WTC11 (cell line): ENCODE measurements at regions not wholly inside any gene's neighbourhood (a gene's known extent, or its start where the extent isn't known, plus 50 kb on each side); places are given as distances from the start of the nearest gene placed in this dataset.

Source experiments
- ATAC-seq: fragments of 200-7000 bp; cut with Tn5 transposase; 2 replicates; pipeline ENCODE4 v1.10.0; 2021; ENCODE audit warnings: mild to moderate bottlenecking, moderate library complexity
- CTCF ChIA-PET: fragments of 300-600 bp; sonication (Branson Sonifier 250); formaldehyde crosslinking; loops from one replicate; lab custom pipeline; 2021; ENCODE audit warnings: antibody characterized with exemption; lab: Charles Lee
- POLR2A ChIA-PET: fragments of 350-600 bp; sonication (Branson Sonifier 250); formaldehyde crosslinking; loops from one replicate; lab custom pipeline; 2021; ENCODE audit warnings: antibody characterized with exemption; lab: Charles Lee
- DNase-seq: peaks from one replicate; pipeline ENCODE4 v3.0.0; 2021; ENCODE audit warnings: low spot score
- H3K27ac Mint-ChIP-seq: 2 replicates; pipeline ENCODE4 v1.8.0; 2021; ENCODE audit warnings: mixed read lengths
- H3K27me3 Mint-ChIP-seq: 2 replicates; pipeline ENCODE4 v1.8.0; 2021; ENCODE audit warnings: low read depth, mild to moderate bottlenecking, moderate library complexity, mixed read lengths
- H3K36me3 Mint-ChIP-seq: 2 replicates; pipeline ENCODE4 v1.8.0; 2021; ENCODE audit warnings: mixed read lengths
- H3K4me1 Mint-ChIP-seq: 2 replicates; pipeline ENCODE4 v1.8.0; 2022; ENCODE audit warnings: mixed read lengths
- H3K4me3 Mint-ChIP-seq: 2 replicates; pipeline ENCODE4 v1.8.0; 2021; ENCODE audit warnings: mild to moderate bottlenecking, moderate library complexity, mixed read lengths
- H3K9me3 Mint-ChIP-seq: 2 replicates; pipeline ENCODE4 v1.8.0; 2021; ENCODE audit warnings: mixed read lengths
- AR ChIP-seq: fragments of 250-450 bp; sonication (Bioruptor Pico); IDR thresholded peaks from 2 replicates; pipeline ENCODE4 v1.9.0; 2021; ENCODE audit warnings: mild to moderate bottlenecking
- CBFB ChIP-seq: sonication (generic); formaldehyde crosslinking; IDR thresholded peaks from 2 replicates; pipeline ENCODE4 v1.8.1; 2022; ENCODE audit warnings: mild to moderate bottlenecking, low read depth, missing genetic modification reagents
- CTCF ChIP-seq: fragments of 200-600 bp; IDR thresholded peaks from 2 replicates; pipeline ENCODE4 v1.8.0; 2022; ENCODE audit warnings: antibody characterized with exemption
- MYBL2 ChIP-seq: sonication (generic); formaldehyde crosslinking; IDR thresholded peaks from 2 replicates; pipeline ENCODE4 v1.8.1; 2023; ENCODE audit warnings: mild to moderate bottlenecking, moderate library complexity, missing genetic modification reagents
- NR3C1 ChIP-seq: sonication (generic); formaldehyde crosslinking; conservative IDR thresholded peaks from 2 replicates; pipeline ENCODE4 v1.8.1; 2023; ENCODE audit warnings: low read depth, mild to moderate bottlenecking, missing genetic modification reagents
- TCF7 ChIP-seq: sonication (generic); formaldehyde crosslinking; IDR thresholded peaks from 2 replicates; pipeline ENCODE4 v1.8.0; 2022; ENCODE audit warnings: mild to moderate bottlenecking, low read depth, missing genetic modification reagents, moderate library complexity
- ZBTB21 ChIP-seq: sonication (generic); formaldehyde crosslinking; IDR thresholded peaks from 2 replicates; pipeline ENCODE4 v1.8.1; 2023; ENCODE audit warnings: mild to moderate bottlenecking, missing genetic modification reagents, borderline replicate concordance
- ZNF423 ChIP-seq: fragments of 250-450 bp; sonication (Bioruptor Pico); IDR thresholded peaks from 2 replicates; pipeline ENCODE4 v2.1.2; 2022; ENCODE audit warnings: mild to moderate bottlenecking, moderate library complexity
- ZNF512 ChIP-seq: sonication (generic); formaldehyde crosslinking; IDR thresholded peaks from 2 replicates; pipeline ENCODE4 v1.8.1; 2022; ENCODE audit warnings: missing genetic modification reagents, borderline replicate concordance
- TF ChIP-seq, protein P1 (sequence below): sonication (generic); formaldehyde crosslinking; IDR thresholded peaks from 2 replicates; pipeline ENCODE4 v1.8.1; 2023; ENCODE audit warnings: mild to moderate bottlenecking, missing genetic modification reagents, borderline replicate concordance
- TF ChIP-seq, protein P2 (sequence below): sonication (generic); formaldehyde crosslinking; IDR thresholded peaks from 2 replicates; pipeline ENCODE4 v1.8.0; 2023; ENCODE audit warnings: mild to moderate bottlenecking, missing genetic modification reagents
- TF ChIP-seq, protein P3 (sequence below): sonication (generic); formaldehyde crosslinking; IDR thresholded peaks from 2 replicates; pipeline ENCODE4 v1.8.1; 2022; ENCODE audit warnings: mild to moderate bottlenecking, moderate library complexity, missing genetic modification reagents

- Mint-ChIP-seq H3K4me1 (peaks cover 13% of the 10 kb centered on the region), H3K4me3 (no peak overlapping the region), H3K27ac (no peak overlapping the region), H3K27me3 (no peaks in the 10 kb centered on the region), H3K9me3 (peaks cover 4% of the 10 kb centered on the region; the same call in 1 of the 2 replicates), H3K36me3 (no peaks in the 10 kb centered on the region)
- ChIA-PET POLR2A (no interaction called here), CTCF (no interaction called here)
- no peak for ATAC-seq
- TF ChIP-seq CBFB (CRISPR knock-in tag): no peak
- DNase-seq: no peak
Measured at GRCh38 chr3:72548981-72549380, 299.3 kb downstream of the SHQ1 start.

DNA sequence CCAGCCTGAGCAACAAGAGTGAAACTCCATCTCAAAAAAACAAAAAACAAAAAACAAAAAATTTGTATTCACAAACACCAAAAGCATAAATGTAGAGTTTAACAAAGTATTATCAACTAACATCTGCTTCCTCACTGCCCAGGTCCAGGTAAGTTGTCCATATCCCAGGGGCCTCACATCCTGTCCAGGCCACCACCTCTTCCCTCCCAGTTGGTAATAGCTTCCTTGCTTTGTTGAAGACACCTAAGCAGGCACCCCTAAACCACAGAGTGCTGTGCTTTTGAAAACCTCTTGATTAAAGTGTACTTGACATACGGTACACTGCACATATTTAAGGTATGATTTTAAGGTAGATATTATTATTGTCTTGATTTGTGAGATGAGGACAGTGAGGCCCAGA, 299.8 kb downstream of the SHQ1 start:
- no peak overlapping the region for H3K27ac Mint-ChIP-seq
- no peak for DNase-seq
- H3K9me3 Mint-ChIP-seq: peaks cover 4% of the 10 kb centered on the region; the same call in 1 of the 2 replicates
- H3K36me3 Mint-ChIP-seq: no peaks in the 10 kb centered on the region
- TF ChIP-seq AR (no peak), ZNF423 (no peak), MYBL2 (CRISPR knock-in tag) (no peak), TCF7 (CRISPR knock-in tag) (no peak), ZNF512 (CRISPR knock-in tag) (no peak)
- TF ChIP-seq, protein P1, sequence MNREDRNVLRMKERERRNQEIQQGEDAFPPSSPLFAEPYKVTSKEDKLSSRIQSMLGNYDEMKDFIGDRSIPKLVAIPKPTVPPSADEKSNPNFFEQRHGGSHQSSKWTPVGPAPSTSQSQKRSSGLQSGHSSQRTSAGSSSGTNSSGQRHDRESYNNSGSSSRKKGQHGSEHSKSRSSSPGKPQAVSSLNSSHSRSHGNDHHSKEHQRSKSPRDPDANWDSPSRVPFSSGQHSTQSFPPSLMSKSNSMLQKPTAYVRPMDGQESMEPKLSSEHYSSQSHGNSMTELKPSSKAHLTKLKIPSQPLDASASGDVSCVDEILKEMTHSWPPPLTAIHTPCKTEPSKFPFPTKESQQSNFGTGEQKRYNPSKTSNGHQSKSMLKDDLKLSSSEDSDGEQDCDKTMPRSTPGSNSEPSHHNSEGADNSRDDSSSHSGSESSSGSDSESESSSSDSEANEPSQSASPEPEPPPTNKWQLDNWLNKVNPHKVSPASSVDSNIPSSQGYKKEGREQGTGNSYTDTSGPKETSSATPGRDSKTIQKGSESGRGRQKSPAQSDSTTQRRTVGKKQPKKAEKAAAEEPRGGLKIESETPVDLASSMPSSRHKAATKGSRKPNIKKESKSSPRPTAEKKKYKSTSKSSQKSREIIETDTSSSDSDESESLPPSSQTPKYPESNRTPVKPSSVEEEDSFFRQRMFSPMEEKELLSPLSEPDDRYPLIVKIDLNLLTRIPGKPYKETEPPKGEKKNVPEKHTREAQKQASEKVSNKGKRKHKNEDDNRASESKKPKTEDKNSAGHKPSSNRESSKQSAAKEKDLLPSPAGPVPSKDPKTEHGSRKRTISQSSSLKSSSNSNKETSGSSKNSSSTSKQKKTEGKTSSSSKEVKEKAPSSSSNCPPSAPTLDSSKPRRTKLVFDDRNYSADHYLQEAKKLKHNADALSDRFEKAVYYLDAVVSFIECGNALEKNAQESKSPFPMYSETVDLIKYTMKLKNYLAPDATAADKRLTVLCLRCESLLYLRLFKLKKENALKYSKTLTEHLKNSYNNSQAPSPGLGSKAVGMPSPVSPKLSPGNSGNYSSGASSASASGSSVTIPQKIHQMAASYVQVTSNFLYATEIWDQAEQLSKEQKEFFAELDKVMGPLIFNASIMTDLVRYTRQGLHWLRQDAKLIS (CRISPR knock-in tag): no peak
- no peak for ATAC-seq
- H3K4me1 Mint-ChIP-seq: peaks cover 13% of the 10 kb centered on the region
- ChIA-PET CTCF (no interaction called here), POLR2A (no interaction called here)
- no peak overlapping the region for H3K4me3 Mint-ChIP-seq
- H3K27me3 Mint-ChIP-seq: no peaks in the 10 kb centered on the region

DNA sequence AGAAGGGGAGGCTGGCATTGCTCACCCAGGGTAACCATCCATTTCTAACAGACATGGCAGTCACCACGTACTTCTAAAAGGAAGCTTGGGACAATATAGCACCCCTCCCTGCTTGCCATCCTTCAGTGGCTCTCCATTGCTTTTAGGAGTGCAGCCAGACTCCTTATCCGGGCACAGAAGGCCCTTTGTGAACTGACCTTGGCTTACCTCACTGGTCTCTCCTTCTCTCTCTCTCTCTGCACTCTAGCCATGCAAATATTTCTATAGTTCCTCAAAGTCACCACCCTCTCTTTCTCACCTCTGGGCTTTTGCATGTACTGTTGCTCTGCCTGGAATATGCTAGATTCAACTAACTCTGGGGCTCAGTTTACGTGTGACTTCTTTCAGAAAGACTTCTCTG, 301.1 kb downstream of the SHQ1 start:
- H3K9me3 Mint-ChIP-seq: peaks cover 4% of the 10 kb centered on the region; the same call in 1 of the 2 replicates
- no peak for ATAC-seq
- TF ChIP-seq NR3C1: no peak
- TF ChIP-seq, protein P2, sequence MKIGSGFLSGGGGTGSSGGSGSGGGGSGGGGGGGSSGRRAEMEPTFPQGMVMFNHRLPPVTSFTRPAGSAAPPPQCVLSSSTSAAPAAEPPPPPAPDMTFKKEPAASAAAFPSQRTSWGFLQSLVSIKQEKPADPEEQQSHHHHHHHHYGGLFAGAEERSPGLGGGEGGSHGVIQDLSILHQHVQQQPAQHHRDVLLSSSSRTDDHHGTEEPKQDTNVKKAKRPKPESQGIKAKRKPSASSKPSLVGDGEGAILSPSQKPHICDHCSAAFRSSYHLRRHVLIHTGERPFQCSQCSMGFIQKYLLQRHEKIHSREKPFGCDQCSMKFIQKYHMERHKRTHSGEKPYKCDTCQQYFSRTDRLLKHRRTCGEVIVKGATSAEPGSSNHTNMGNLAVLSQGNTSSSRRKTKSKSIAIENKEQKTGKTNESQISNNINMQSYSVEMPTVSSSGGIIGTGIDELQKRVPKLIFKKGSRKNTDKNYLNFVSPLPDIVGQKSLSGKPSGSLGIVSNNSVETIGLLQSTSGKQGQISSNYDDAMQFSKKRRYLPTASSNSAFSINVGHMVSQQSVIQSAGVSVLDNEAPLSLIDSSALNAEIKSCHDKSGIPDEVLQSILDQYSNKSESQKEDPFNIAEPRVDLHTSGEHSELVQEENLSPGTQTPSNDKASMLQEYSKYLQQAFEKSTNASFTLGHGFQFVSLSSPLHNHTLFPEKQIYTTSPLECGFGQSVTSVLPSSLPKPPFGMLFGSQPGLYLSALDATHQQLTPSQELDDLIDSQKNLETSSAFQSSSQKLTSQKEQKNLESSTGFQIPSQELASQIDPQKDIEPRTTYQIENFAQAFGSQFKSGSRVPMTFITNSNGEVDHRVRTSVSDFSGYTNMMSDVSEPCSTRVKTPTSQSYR (CRISPR knock-in tag): no peak
- no peak for TF ChIP-seq CTCF
- TF ChIP-seq, protein P3, sequence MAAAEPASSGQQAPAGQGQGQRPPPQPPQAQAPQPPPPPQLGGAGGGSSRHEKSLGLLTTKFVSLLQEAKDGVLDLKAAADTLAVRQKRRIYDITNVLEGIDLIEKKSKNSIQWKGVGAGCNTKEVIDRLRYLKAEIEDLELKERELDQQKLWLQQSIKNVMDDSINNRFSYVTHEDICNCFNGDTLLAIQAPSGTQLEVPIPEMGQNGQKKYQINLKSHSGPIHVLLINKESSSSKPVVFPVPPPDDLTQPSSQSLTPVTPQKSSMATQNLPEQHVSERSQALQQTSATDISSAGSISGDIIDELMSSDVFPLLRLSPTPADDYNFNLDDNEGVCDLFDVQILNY (CRISPR knock-in tag): no peak
- TF ChIP-seq ZBTB21: no peak
- no peaks in the 10 kb centered on the region for H3K36me3 Mint-ChIP-seq
- no peak overlapping the region for H3K4me3 Mint-ChIP-seq
- ChIA-PET CTCF (no interaction called here), POLR2A (no interaction called here)
- no peaks in the 10 kb centered on the region for H3K27me3 Mint-ChIP-seq
- DNase-seq: no peak
- H3K27ac Mint-ChIP-seq: no peak overlapping the region
- H3K4me1 Mint-ChIP-seq: peaks cover 13% of the 10 kb centered on the region
